GM18873 (cell line): ENCODE measurements at regions not wholly inside any gene's neighbourhood (a gene's known extent, or its start where the extent isn't known, plus 50 kb on each side); places are given as distances from the start of the nearest gene placed in this dataset.

ENCODE experiments used
- ATAC-seq: cut with Tn5 transposase; IDR thresholded peaks from one replicate; pipeline ENCODE4 v1.9.1; 2021; ENCODE audit warnings: mild to moderate bottlenecking, moderate library complexity, moderate number of reproducible peaks; ENCODE audit not compliant: unreplicated experiment, low FRiP score

- no peak for ATAC-seq
Observed at GRCh38 chr14:106812788-106813476, 1286.5 kb downstream of the TMEM121 start.

DNA sequence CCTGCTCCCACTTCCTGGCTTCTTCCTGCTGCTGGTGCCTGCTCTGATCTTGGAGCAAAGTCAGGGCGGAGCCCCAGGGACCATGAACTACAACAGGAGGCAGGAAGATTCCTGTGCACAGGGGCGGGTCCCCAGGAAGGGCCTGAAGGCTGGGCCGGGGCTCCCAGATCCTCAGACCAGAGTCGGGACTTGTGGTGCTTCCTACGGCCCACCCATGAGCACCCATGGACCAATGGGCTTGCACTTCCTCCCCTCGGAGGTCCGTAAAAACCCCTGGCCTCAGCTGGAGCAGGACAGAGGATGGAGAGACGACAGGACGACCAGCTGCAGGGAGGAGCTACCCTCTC, 1287.1 kb downstream of the TMEM121 start:
- ATAC-seq: no peak

- ATAC-seq: no peak
Observed at GRCh38 chr14:106820119-106820518, 1293.7 kb downstream of the TMEM121 start.

DNA sequence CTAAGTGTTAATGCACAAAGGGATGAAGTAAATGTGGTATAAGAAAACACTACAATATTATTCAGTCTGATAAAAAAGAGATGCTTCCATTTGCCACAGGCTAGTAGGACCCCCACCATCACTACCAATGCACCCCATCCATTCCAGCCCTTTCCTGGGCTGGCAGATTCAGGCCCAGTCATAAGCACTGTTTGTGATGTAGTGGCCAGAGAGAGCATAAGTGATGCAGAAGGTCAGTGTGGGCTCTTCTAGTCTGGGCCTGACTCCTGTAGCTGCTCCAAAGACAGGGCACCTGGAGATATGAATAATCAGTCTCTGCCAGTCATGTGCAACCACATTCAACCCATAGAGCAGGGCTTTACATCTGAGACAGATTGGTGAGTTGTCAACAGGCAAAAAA, 1294.7 kb downstream of the TMEM121 start:
- no peak for ATAC-seq

GRCh38 chr14:106822905-106823304, 1296.5 kb downstream of the TMEM121 start:
- no peak for ATAC-seq

DNA sequence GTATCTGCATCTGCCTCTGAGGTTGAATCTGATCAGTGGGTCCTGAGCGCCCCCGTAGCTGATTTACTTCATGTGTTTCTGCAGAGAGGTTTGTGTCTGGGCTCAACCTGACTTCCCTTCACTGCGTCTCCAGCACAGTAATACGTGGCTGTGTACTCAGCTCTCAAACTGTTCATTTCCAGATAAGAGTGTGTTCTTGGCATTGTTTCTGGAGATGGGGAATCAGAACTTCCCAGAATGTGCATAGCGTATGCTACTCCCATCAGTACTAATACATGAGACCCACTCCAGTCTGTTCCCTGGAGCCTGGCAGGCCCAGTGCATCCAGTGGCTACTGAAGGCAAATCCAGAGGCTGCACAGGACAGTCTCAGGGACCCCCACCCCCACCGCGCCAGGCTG, 1297.2 kb downstream of the TMEM121 start:
- no peak for ATAC-seq

DNA sequence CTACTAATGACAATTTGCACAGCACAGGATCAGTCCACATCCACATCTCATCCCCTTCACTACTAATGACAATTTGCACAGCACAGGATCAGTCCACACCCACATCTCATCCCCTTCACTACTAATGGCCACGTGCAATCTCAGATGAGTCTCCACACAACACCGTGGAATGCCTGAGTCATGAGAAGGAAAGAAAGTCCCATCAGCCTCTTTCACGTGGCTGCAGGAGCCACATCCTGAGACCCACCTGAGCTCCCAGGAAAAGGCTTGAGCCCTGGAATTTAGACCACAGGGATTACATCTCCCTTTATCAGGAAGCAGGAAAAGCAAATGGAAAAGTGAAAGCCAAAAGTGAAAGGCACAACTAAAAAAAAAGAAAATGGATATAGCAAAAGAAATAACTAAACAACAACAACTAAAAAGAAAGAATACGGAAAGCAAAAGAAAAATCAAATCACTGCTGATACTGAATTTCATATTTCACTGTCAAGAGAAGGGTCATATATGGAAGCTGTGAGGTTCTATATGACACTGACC, 1300.5 kb downstream of the TMEM121 start:
- no peak for ATAC-seq

DNA sequence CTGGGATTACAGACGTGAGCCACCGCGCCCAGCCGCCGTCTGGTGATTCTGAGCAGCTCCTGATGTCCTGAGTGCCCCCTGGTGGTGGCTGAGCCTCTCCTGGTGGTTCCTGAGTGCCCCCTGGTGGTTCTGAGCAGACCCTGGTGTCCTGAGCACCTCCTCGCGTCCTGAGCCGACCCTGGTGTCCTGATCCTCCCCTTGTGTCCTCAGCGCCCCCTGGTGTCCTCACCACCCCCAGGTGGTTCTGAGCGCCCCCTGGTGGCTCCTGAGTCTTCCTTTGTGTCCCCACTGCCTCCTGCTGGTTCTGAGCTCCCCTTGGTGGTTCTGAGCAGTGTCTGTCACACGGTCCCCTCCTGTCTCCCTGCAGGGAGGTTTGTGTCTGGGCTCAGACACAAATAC, 1304.9 kb downstream of the TMEM121 start:
- ATAC-seq: peak; percentile 56

DNA sequence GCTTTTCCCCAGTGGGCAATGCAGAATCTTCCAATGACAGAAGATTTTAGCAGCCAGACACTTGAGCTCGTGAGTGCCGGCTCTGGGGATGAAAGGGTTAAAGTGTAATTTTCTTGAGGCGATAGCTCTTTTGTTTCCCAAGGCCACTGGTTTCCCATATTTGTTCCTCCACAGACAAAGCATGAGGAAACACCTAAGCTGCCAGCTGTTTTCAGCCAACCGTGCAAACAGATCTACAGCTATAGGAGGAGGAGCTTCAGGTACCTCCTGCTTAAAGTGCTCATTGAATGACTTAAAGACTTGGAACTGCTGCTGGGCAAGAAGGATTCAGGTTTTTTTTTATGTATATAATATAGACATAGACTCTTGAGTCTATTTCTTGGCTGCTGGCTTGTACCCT, 1311.5 kb downstream of the TMEM121 start:
- ATAC-seq: no peak

GRCh38 chr14:106838991-106839769, 1312.8 kb downstream of the TMEM121 start:
- ATAC-seq: no peak

DNA sequence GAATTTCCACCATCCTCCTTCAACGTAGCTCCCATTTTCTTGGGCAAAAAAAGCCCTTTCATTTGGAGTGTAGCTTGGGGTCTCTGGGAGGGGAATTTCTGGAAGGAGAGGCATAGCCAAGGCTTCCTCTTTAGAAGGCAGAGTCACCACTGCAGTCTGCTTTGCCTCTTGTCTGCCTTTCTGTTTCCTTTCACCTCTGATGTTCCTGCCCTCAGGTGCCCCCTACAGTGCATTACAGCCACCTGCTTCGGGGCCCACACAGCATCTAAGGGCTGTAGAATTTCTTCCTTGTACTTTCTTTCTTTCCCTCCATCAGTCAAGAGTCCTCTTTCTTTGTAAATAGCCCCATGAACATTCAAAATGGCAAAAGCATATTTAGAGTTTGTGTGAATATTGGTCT, 1313.9 kb downstream of the TMEM121 start:
- ATAC-seq: no peak

- no peak for ATAC-seq
Observed at GRCh38 chr14:106840991-106841390, 1314.6 kb downstream of the TMEM121 start.

DNA sequence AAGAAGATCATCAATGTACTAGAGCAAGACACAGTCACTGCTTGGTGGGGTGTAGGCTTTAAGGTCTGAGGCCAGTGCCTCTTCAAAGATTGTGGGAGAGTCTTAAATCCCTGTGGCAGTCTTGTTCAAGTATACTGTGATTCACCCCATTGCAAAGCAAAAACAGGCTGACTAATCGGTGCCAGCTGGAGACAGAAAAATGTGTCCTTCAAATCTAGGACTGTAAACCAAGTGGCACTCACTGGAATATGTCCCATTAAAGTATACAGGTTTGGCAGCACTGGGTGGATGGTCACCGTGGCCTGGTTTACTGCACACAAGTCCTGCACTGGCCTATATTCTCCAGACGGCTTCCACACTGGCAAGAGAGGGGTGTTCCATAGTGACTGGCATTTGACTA, 1315.3 kb downstream of the TMEM121 start:
- ATAC-seq: no peak

DNA sequence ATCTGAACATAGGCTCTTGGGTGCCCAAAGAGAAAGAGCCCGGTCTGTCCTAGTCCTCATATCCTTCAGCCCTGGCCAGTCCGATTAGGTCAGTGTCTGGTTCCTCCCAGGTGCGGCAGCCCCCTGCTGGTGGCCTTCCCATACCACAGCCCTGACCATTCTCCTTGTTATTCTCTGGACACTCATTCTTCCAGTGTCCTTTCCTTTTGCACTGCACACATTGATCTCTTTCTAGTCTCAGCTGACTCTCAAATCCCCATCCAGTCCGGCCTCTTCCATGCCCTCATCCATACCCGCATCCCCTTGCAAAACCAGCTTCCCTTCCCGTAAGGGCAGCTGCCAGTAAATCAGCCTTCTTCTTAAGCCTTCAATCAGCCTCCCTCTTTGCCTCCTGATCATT, 1316.3 kb downstream of the TMEM121 start:
- ATAC-seq: no peak

DNA sequence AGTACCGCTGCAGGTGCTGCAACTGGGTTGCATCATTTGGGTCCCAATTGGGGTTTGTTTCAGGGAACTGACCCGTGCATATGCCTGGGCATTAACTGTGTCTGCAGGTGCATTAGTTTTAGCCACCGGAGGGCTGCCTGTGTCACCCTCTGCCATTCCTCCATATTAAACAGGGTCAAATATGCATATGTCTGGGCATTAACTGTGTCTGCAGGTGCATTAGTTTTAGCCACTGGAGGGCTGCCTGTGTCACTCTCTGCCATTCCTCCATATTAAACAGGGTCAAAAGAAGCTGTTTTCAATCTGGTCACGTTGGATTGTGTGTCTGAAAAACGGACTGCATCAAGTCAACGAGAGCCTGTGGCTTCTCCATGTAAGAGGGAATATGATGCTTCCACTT, 1317.0 kb downstream of the TMEM121 start:
- ATAC-seq: no peak

- ATAC-seq: no peak
Observed at GRCh38 chr14:106843951-106844483, 1317.6 kb downstream of the TMEM121 start.

GRCh38 chr14:106844608-106845285, 1318.4 kb downstream of the TMEM121 start:
- no peak for ATAC-seq

DNA sequence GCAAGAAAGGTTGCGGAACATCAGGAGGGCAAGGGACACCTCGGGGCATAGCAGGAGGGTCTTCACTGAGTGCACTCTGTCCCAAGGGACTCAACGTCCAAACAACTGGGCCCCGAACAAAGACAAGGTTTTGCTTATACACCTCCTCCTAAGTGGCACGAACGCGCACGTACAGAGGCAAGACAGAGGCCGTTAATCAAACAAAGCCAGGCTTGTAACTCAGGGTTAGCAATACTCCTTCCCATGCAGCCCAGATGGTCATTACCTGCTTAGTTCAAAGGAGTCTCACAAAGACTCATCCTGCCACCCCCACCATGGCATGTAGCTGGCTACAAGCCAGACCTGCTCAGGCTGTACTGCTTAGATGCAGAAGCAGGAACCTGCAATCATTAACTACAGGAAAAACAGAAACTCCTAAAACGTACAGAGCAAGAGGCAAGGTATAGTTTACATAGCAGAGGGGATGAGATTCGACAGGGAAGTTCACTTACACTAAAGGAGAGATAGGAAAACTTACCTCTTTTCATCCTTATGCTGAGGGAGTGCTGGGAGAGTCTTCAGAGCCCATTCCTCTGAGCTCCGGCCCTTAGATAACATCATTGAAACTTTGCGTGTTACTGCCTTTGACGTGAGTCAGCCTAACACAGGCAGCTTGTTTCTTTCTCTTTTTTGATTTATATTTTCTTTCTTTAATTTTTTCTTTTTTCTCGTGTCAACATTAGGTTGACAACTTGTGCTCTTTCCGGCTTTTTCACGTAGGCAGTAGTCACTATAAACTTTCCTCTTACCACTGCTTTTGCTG, 1319.1 kb downstream of the TMEM121 start:
- ATAC-seq: peak; percentile 51

DNA sequence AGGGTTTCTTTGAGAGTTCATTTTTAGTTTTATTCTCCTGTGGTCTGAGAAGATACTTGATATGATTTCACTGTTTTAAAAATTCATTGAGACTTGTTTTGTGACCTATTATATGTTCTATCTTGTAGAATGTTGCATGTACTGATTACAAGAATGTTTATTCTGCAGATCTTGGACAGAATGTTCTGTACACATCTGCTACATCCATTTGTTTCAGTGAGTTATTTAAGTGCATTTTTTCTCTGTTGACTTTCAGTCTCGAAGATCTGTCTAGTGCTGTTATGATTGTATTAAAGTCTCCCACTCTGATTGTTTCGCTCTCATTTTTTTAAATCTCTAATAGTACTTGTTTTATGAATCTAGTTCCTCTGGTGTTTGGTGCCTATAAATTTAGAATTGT, 1319.8 kb downstream of the TMEM121 start:
- no peak for ATAC-seq
